ENCODE measurements at regions not wholly inside any gene's neighbourhood (a gene's known extent, or its start where the extent isn't known, plus 50 kb on each side); places are given as distances from the start of the nearest gene placed in this dataset.

DNA sequence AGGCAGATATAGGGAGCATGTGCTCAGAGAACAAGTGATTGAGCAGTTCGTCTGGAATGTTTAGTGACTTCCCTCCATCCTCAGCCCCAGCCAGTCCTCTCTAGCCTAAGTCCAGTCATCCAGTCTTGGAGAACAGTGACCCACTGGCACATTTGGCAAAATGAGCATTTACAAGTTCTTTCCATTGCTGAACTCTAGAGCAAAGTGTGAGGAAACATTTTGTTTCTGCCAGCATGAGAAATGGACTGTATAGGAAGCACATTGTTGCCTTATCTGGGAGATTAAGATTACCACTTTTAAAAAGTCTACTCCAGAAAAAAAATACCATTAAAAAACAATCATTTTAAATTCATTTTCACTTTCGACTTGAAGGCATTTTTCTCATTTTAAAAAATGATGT, 353.6 kb downstream of the SHQ1 start:
- no peaks in the 10 kb centered on the region for H4K20me1 ChIP-seq (ENCODE audit: insufficient read depth)
- H3K4me3 ChIP-seq (IDR thresholded peaks at IDR 0.05; ENCODE audit: insufficient read depth, low read depth, low read length): no peak overlapping the region
- H2AFZ ChIP-seq (ENCODE audit: low read depth): no peak overlapping the region
- no peak overlapping the region for H3K9ac ChIP-seq
- no peaks in the 10 kb centered on the region for H3K4me1 ChIP-seq (ENCODE audit: low read depth, poor library complexity, severe bottlenecking)
- H3K36me3 ChIP-seq (ENCODE audit: insufficient read depth): no peaks in the 10 kb centered on the region
- no peaks in the 10 kb centered on the region for H3K79me2 ChIP-seq (ENCODE audit: insufficient read depth, low read depth)
- no peak overlapping the region for H3K27ac ChIP-seq
- TF ChIP-seq, protein P1, sequence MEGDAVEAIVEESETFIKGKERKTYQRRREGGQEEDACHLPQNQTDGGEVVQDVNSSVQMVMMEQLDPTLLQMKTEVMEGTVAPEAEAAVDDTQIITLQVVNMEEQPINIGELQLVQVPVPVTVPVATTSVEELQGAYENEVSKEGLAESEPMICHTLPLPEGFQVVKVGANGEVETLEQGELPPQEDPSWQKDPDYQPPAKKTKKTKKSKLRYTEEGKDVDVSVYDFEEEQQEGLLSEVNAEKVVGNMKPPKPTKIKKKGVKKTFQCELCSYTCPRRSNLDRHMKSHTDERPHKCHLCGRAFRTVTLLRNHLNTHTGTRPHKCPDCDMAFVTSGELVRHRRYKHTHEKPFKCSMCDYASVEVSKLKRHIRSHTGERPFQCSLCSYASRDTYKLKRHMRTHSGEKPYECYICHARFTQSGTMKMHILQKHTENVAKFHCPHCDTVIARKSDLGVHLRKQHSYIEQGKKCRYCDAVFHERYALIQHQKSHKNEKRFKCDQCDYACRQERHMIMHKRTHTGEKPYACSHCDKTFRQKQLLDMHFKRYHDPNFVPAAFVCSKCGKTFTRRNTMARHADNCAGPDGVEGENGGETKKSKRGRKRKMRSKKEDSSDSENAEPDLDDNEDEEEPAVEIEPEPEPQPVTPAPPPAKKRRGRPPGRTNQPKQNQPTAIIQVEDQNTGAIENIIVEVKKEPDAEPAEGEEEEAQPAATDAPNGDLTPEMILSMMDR (conservative IDR thresholded peaks at IDR 0.05; ENCODE audit: low read depth, low read length): no peak
- no peaks in the 10 kb centered on the region for H3K27me3 ChIP-seq (ENCODE audit: insufficient read depth, low read depth)
- no peak overlapping the region for H3K4me2 ChIP-seq

DNA sequence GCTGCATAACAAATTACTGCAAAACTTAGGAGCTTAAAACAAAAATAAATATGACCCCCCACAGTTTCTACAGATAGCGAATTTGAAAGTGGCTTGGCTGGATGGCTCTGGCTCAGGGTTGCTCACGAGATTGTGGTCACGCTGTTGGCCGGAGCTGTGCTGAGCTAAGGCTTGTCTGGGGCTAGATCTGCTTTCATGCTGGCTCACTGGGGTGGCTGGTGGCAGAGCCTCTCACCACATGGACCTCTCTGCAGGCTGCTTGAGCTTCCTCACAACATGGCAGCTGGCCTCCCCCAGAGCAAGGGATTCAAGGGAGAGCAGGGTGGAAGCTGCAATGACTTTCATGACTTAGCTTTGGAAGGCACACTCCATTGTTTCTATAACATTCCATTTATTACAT, 354.1 kb downstream of the SHQ1 start:
- TF ChIP-seq, protein P1 (conservative IDR thresholded peaks at IDR 0.05; ENCODE audit: low read depth, low read length): no peak
- H3K4me1 ChIP-seq (ENCODE audit: low read depth, poor library complexity, severe bottlenecking): no peaks in the 10 kb centered on the region
- H3K79me2 ChIP-seq (ENCODE audit: insufficient read depth, low read depth): no peaks in the 10 kb centered on the region
- H3K4me2 ChIP-seq: no peak overlapping the region
- no peaks in the 10 kb centered on the region for H3K36me3 ChIP-seq (ENCODE audit: insufficient read depth)
- H4K20me1 ChIP-seq (ENCODE audit: insufficient read depth): no peaks in the 10 kb centered on the region
- H3K27me3 ChIP-seq (ENCODE audit: insufficient read depth, low read depth): no peaks in the 10 kb centered on the region
- no peak overlapping the region for H2AFZ ChIP-seq (ENCODE audit: low read depth)
- H3K4me3 ChIP-seq (IDR thresholded peaks at IDR 0.05; ENCODE audit: insufficient read depth, low read depth, low read length): no peak overlapping the region
- no peak overlapping the region for H3K27ac ChIP-seq
- H3K9ac ChIP-seq: no peak overlapping the region

DNA sequence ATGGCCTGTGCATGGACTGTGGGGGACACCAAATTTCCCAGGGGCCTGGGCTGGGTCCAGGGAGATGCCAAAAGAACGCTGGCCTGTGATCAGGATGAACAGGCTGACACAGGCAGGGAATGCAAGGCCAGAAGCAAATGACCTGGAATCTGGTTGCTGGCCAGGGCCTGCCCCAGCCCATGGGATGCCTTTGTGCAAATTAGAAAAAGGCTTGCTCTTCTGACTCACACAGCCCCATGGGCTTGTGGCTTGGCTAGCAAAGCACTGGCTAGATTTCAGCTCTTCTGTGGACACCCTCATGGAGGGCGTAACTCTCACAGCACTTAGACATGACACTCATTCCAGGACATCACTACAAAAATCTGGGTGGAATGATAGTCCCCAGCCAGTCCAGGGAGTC, 356.0 kb downstream of the SHQ1 start:
- TF ChIP-seq, protein P1 (conservative IDR thresholded peaks at IDR 0.05; ENCODE audit: low read depth, low read length): no peak
- Histone ChIP-seq H4K20me1 (ENCODE audit: insufficient read depth) (no peaks in the 10 kb centered on the region), H2AFZ (ENCODE audit: low read depth) (no peak overlapping the region), H3K4me2 (no peak overlapping the region), H3K27ac (no peak overlapping the region), H3K9ac (no peak overlapping the region), H3K4me1 (ENCODE audit: low read depth, poor library complexity, severe bottlenecking) (no peaks in the 10 kb centered on the region), H3K27me3 (ENCODE audit: insufficient read depth, low read depth) (no peaks in the 10 kb centered on the region), H3K79me2 (ENCODE audit: insufficient read depth, low read depth) (no peaks in the 10 kb centered on the region), H3K4me3 (IDR thresholded peaks at IDR 0.05; ENCODE audit: insufficient read depth, low read depth, low read length) (no peak overlapping the region), H3K36me3 (ENCODE audit: insufficient read depth) (no peaks in the 10 kb centered on the region)

DNA sequence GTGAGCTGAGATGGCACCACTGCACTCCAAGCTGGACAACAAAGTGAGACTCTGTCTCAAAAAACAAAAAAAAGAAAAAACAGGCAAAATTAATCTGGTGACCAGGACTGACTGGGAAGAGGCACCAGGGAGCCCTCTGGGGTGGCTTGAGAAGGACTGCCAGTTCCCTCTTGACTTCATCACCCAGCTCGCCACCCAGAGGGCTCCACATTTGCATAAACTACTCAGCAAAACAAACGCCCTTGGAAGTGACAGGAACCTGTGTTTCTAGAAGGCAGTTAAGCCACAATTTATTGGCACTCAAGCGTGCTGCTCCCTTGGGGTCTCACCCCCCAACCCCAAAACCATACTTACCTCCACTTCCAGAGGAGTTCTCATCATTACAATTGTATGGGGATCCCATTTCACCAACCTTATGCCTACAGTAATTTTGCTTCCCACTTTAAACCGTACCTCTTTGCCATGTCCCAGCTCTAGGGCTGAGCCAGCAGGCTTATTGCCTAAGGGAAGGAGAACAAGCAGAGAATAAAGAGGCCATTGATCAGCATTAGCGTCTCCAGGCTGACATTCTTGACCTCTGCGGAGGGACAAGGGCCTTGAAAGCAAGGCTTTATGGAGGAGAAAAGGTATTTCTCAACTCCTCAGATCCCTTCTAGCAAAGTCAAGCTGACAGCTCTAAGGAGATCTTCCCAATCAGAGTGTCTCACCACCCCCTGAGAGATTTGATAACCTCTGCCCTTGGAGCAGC, 357.4 kb downstream of the SHQ1 start:
- H3K79me2 ChIP-seq (ENCODE audit: insufficient read depth, low read depth): no peaks in the 10 kb centered on the region

More for the DNA sequence above, 357.4 kb downstream of the SHQ1 start:
- Histone ChIP-seq H3K4me2 (no peak overlapping the region), H2AFZ (ENCODE audit: low read depth) (no peak overlapping the region), H3K9ac (no peak overlapping the region), H3K27me3 (ENCODE audit: insufficient read depth, low read depth) (no peaks in the 10 kb centered on the region), H3K4me3 (IDR thresholded peaks at IDR 0.05; ENCODE audit: insufficient read depth, low read depth, low read length) (no peak overlapping the region), H3K36me3 (ENCODE audit: insufficient read depth) (no peaks in the 10 kb centered on the region), H3K27ac (no peak overlapping the region), H3K4me1 (ENCODE audit: low read depth, poor library complexity, severe bottlenecking) (no peaks in the 10 kb centered on the region), H4K20me1 (ENCODE audit: insufficient read depth) (no peaks in the 10 kb centered on the region)
- TF ChIP-seq, protein P1 (conservative IDR thresholded peaks at IDR 0.05; ENCODE audit: low read depth, low read length): no peak
